ENCODE measurements at regions not wholly inside any gene's neighbourhood (a gene's known extent, or its start where the extent isn't known, plus 50 kb on each side); places are given as distances from the start of the nearest gene placed in this dataset.

- no peak for TF ChIP-seq RCOR1 (IDR thresholded peaks at IDR 0.05; ENCODE audit: low read length)
- no peak for TF ChIP-seq CTCF (IDR thresholded peaks at IDR 0.05)
- no peak for TF ChIP-seq REST (IDR thresholded peaks at IDR 0.05; ENCODE audit: low read depth, low read length)
- TF ChIP-seq TCF12 (IDR thresholded peaks at IDR 0.05) = no peak
- no peak for TF ChIP-seq CHD2 (IDR thresholded peaks at IDR 0.05; ENCODE audit: low read length, partially characterized antibody)
- no peak for TF ChIP-seq RAD21 (IDR thresholded peaks at IDR 0.05; ENCODE audit: low read length)
- no peak for TF ChIP-seq GATA2 (CRISPR knock-in tag; IDR thresholded peaks at IDR 0.05)
- TF ChIP-seq SIN3A (IDR thresholded peaks at IDR 0.05; ENCODE audit: borderline replicate concordance, low read depth, low read length) = no peak
- TF ChIP-seq TEAD4 (IDR thresholded peaks at IDR 0.05; ENCODE audit: borderline replicate concordance, insufficient read depth) = no peak
These were observed 406.6 kb upstream of the SYT1 start for GRCh38 chr12:78457938-78458337.
